ENCODE measurements at regions not wholly inside any gene's neighbourhood (a gene's known extent, or its start where the extent isn't known, plus 50 kb on each side); places are given as distances from the start of the nearest gene placed in this dataset.

GRCh38 chr20:4095639-4096038 lies 53.0 kb upstream of the SMOX start:
- DNase-seq = no peak

DNA sequence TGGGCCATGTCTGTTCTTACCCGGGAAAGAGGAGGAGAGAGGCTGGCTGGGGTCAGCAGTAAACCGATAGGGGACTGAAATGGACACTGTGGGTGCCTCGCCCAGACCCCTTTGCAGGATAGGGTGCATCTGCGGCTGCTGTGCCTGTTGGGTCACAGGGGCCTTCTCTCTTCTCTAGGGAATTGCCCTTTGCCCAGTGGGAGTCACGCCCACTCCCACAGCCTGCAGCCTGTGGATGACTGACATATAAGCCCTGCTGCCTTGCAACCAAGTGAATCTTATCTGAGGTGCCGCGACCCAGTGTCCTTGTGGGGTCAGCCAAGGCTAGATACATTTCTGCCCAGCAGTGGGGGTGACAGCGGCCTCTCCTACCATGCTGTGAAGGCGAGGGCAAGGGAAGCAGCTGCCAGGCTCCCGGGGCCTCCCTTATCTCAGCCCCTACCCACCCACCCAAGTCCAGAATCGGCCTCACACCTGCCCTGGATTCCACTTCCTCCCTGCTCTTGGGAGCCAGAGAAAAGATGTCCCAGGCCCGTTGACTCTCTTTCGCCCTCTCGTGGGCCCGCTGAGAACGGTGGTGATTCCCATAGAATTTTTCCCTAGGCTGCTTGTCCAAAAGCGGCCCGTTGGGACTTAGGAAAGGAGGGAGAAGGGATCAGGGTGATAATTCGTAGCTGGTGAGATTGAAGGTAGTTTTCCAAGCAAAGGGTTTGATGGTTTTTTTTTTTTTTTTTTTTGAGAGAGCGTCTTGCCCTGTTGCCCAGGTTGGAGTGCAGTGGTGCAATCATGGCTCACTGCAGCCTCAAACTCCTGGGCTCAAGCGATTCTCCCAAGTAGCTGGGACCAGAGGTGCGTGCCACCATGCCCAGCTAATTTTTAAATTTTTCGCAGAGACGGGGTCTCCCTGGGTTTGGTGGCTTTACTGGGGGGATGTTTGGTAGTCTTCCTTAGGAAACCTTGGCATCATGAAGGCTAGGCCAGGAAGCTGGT lies 56.8 kb upstream of the SMOX start:
- peak; percentile 5 for DNase-seq

- DNase-seq = no peak
Observed at GRCh38 chr20:4090756-4091489, 57.7 kb upstream of the SMOX start.

- no peak for DNase-seq
Observed at GRCh38 chr20:4089756-4090487, 58.7 kb upstream of the SMOX start.

DNA sequence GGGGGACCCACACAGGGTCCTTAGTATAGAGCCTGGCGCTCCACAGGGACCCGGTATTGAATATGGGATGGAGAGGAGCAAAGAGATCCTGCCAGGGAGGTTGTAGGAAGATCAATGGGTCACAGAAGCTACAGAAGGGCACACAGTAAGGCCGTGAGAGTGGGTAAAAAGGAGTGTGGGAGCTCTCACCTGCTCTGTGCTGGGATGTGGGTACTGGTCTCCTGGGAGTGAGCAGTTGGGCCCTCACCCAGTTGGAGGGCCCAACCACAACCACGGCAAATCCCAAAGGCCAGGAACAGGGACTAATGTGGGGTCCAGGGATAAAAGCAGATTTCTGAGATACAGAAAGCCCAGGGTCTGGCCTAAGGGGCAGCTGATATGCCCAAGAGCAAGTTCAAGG lies 59.9 kb upstream of the SMOX start:
- no peak for DNase-seq

DNA sequence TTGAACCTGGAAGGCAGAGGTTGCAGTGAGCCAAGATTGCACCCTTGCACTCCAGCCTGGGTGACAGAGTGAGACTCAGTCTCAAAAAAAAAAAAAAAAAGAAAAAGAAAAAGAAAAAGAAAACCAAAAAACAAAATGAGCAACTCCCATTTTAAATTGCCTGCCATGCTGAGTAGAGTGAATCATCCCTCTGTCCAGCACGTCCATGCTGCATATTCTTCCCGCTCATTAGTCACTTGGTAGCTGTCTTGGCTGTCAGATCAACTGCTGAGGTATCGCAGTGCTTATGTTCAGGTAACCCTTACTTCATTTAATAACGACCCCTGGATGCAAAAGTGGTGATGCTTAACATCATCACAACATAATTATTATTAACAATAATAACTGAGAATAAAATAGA lies 60.7 kb upstream of the SMOX start:
- DNase-seq = no peak

- DNase-seq = no peak
Observed at GRCh38 chr20:4086771-4087687, 61.6 kb upstream of the SMOX start.

GRCh38 chr20:4084721-4085120 lies 63.9 kb upstream of the SMOX start:
- no peak for DNase-seq

- DNase-seq = no peak
Observed at GRCh38 chr20:4084096-4084495, 64.5 kb upstream of the SMOX start.

GRCh38 chr20:4083098-4083865 lies 65.3 kb upstream of the SMOX start:
- no peak for DNase-seq

DNA sequence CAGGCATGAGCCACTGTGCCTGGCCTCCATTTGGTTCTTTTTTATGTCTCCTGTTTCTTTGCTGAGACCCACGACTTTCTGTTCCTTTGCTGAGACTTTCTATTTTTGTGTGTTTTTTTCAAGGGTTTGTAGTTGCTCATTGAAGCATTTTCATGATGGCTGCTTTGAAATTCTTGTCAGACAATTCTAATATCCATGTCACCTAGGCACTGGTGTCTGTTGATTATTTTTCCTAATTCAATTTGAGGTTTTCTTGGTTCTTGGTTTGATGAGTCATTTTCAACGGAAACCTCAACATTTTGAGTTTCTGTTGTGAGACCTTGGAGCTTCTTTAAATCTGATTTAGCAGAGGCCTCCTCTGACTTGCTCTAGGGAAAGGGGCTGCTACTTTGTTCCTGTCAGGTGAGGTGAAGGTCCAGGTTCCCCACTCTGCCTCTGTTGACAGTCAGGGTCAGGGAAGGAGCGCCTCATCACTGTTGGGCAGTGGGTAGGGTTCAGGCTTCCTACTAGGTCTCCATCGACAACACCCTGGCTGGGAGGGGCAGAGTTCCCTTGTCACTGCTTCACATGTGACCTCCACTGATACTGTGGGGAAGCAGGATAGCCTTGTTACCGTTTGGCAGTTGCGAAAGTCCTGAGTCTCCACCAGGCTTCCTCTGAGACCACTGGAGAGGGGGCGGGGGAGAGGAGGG lies 66.1 kb upstream of the SMOX start:
- DNase-seq = no peak

DNA sequence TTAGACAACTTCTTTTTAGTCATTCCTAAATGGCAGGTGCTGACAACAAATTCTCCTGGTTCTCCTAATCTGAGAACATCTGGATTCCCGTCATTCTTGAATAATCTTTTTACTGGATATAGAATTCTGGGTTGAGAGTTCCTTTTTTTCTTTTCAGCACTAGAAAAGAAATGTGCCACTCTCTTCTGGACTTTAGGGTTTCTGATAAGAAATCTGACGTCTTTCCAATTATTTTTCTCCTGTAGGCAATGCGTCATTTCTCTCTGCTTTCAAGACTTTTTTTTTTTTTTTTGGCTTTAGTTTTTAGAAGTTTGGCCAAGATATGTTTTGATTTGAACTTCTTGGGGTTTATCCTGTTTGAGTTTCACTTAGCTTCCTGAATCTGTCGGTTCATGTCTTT lies 66.1 kb upstream of the RNF24 start:
- DNase-seq = no peak

GRCh38 chr20:4076671-4077070 lies 61.3 kb upstream of the RNF24 start:
- DNase-seq = no peak

DNA sequence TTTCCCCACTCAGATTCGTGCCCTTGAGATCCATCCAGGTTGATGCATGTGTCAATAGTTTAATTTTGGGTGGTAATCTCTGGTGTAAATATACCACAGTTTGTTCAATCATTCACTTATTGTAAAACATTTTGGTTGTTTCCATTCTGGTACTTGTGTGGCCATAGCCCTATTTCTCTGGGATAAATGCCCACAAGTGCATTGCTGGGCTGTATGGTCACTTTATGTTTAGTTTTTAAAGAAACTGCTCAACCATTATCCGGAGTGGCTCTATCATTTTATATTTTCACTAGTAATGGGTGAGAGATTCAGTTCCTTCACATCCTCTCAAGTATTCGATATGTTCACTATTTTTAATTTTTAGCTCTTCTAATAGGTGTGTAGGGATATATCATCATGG lies 60.7 kb upstream of the RNF24 start:
- DNase-seq = no peak

DNA sequence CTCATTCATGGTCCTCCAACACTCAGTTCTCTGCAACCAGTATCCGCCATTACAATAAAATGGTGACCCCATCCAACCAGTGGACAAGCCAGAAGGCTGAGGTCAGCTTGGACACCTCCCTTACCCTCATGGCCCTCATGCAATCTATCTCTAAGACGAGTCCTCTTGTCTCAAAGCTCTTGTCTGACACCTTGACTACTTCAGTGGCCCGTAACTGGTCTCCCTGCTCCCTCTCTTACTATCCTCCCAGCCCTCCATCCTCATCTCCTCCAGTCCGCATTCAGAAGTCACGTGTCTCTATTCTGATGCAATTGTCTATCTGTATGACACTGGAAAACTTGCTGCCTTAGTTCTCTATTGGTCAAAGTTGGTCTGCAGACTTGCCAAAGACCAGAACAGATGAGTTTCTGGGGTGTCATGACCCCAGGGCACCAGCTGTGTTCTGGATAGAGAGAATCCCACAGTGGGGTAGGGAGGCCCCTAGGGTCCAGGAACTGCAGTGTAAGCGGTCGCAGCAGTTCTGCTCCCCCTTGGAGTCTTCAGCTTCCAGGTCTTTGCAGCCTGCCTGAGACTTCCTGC lies 59.6 kb upstream of the RNF24 start:
- no peak for DNase-seq

GRCh38 chr20:4073852-4074741 lies 58.7 kb upstream of the RNF24 start:
- no peak for DNase-seq

DNA sequence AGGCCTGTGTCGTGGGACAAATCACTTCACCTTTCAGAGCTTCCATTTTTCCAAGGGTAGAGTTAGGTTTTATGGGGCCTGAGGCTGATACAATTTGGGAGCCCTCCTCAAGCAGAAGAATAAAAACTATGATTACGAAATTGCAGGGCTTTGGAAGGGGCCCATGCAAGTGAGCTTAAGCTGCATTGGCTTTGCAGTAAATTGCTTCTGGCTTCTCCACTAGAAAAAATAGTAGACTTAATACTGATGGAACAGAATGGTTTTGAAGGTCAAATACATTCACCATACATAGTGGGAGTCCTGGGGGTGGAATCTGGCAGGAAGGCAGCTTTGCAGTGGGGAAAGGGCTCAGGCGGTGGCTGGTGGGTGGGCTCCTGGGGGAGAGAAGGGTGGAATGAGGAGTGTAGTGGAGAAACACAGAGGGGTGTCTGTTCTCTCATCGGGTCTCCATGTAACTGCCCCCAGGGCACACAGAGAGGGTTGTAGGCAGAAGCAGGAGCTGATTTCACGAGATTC lies 55.9 kb upstream of the RNF24 start:
- no peak for DNase-seq

DNA sequence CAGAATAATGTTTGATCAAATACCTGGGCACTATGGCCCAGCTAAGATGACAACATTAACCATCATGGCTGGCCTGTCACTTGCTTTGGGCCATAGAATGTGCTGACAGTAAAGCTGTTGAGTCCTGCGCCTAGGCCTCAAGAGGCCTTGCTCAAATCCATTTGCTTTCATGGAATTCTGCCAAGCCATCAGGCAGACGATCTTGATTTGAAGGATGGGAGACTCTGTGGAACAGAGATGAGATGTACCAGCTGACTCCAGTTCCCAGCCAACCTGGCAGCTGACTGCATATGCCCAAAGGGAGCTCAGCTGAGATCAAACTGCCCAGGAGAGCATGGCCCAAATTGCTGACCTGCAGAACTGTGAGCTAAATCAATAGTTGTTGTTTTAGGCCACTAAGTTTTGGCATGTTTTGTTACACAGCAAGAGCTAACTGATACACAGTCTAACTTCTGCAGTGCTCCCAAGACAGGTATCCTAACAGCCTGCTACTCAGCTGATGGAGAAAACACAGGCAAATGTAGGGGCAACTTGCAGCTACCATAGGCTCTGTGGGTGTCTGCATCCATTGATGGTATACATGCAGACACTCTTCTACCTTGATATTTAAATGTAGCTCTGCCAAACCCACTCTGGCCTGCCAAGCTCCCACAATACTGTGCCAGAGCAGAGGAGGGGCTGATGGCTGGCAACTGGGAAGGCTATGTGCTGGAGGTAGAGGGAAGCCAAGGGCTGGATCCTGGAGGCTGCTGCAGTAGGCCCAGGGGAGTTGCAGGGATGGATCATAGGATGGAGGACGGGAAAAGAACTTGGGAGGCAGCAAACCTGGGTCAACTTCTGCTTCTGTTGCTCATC lies 55.2 kb upstream of the RNF24 start:
- no peak for DNase-seq

All from COR-L47 (cell line).